ENCODE measurements at regions not wholly inside any gene's neighbourhood (a gene's known extent, or its start where the extent isn't known, plus 50 kb on each side); places are given as distances from the start of the nearest gene placed in this dataset.

- no peak for DNase-seq (ENCODE audit: low read depth)
Measured at GRCh38 chr13:31929031-31929770, 102.4 kb upstream of the FRY start.

GRCh38 chr13:31930490-31930889, 101.1 kb upstream of the FRY start:
- no peak for DNase-seq (ENCODE audit: low read depth)

GRCh38 chr13:31930901-31931522, 100.6 kb upstream of the FRY start:
- DNase-seq (ENCODE audit: low read depth), result no peak

DNA sequence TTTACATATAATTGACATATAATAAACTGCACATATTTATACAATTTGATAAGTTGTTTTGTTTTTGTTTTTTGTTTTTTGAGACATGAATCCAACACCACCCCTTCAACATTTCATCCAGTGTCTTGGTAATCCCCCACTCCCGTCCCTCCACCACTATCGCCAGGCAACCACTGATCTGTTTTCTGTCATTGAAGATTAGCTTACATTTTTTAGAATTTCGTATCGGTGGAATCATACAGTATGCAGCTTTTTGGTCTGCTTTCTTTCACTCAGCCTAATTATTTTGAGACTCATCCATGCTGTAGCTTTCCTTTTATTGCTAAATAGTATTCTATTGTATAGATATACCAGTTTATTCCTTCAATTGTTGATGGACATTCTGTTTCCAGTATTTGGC, 94.1 kb upstream of the FRY start:
- no peak for DNase-seq (ENCODE audit: low read depth)

GRCh38 chr13:31940076-31940475, 91.5 kb upstream of the FRY start:
- no peak for DNase-seq (ENCODE audit: low read depth)

DNA sequence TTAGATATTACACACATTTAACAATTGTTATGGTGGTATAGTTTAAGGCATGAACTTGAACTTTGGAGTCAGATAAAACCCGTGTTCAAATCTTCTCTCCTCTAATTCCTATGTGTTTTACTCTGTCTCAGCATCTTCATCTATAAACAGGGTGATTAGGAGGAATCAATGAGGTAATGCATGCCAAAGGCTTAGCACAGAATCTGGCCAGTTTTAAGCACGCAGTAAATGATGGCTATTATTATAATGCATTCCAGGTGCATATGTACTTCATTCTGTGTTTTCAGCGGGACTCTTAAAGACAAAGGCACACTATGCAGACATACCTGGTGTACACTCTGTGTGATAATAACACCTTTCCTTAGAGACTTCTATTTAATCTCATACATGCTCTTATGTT, 88.0 kb upstream of the FRY start:
- no peak for DNase-seq (ENCODE audit: low read depth)

DNA sequence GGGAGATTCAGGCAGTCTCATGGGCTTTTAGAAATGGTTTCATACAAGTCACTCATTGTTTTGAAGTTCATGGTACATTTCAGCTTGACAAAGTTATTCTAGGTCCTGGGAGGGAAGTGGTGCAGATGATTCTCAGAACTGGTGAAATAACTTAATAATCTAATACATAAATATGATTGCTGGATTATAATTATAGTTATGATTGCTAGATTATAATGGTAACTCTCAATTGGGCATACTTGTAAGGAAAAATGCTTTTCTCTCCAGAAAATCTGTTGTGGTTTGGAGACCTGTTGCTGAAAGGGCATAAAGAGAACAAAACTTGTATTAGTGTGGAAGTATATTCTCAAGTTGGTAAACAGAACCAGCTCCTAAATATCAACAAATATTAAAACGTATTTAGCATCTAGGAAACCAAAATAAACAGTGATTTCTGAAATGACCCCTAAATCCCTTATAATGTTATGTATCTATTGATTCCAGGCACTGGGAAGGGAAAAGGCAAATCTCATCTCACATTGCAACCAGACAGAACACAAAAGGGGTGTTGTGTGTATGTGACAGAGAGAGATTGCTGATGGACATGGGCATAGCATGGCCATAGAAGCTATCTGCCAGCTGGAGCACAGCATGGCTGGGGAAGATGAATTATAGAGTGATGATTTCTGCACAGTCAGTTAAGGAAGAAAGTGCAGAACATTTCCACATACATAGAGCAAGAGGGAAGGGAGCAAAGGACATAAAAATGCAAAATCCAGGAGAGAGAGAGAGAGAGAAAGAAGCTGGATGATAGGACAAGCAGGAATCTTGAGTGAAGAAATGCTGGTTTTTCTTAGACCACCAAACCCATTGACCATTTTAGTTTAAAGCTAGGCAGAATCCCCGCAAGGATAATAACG, 87.1 kb upstream of the FRY start:
- DNase-seq (ENCODE audit: low read depth), result no peak

DNA sequence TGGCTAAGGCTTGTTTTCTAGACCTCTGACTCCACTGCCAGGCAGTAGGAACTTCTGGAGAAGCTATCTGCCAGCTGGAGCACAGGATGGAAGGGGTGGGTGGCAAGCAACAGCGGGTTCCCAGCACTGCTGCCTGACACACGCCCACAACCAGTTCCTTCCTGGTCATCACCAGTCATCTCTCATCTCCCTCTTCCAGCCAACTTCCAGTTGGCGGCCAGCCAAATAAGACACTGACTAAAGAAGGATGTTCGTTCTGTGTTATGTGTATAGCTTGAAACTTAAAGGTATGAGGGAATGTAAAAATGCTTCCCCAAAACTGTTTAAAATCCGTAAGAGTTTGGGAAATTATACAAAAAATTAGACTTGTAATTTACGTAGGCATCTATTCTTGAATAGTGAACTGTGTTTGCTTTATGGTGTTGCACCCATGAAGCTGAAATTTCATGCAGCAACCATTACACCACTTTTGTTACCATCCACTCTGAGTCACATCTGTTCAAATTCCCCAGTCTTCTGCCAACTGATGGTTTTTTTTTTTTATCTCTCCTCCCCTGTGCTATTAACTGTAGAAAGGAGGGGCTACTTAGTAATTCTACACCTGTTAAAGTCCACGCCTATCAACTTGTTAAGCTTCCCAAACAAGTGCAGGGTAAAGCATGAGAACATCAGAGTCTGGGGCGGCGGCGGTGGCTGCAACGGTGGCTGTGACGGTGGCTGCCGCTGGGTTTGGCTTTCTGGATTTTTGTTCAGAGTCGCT, 86.2 kb upstream of the FRY start:
- peak; percentile 38 for DNase-seq (ENCODE audit: low read depth)

- no peak for DNase-seq (ENCODE audit: low read depth)
Measured at GRCh38 chr13:31946091-31946770, 85.3 kb upstream of the FRY start.

- no peak for DNase-seq (ENCODE audit: low read depth)
Measured at GRCh38 chr13:31947105-31947504, 84.5 kb upstream of the FRY start.

DNA sequence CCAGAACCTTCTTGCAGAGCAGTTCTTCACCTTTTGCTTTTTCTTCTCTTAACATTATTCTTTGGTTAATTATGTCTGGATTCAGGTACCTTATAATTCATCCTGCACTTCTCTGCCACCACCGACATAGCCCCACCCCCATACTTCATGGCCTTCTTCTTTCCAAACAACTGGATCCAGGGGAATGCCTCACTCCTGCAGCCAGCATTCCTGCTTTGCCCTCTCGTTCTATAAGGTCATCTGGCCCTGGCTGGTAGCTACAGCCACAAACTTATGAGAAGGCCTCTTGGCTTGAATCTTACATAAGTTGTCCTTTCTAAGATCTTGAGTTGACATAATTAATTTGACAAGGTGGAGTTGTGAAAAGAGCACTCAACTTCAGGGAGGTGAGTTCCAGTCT, 84.1 kb upstream of the FRY start:
- no peak for DNase-seq (ENCODE audit: low read depth)

GRCh38 chr13:31949486-31949885, 82.1 kb upstream of the FRY start:
- DNase-seq (ENCODE audit: low read depth), result no peak

DNA sequence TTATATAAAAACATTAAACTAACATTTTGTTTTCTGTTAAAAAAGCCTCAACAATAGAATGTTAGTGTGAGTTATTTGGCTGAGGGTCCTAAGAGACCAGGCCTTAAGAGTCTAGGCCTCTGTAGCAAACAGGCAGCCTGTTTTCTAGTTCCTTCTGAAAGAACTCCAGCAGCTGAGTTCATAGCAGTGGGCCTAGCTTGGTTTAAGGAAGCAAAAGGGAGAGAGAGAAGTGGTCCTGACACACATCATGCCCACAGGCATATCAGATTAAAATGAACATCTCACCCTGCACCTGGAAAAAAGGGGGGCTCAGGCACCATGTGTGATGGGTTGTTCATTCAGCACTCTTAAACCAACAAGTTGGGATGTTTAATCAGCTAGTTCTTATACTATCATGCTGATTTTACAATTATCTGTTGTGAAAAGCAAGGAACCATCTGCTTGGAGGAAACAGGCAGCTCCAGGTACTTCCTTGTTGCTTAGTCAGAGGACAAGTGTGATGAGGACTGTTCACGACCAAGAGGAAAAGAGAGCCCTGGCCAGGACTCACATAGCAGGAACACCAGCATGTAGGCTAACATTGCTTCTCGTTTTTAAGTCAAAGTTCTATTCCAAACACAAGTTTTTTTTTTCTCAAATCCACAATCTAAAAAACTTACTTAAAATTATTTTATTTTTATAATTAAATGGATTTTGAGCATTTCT, 81.3 kb upstream of the FRY start:
- no peak for DNase-seq (ENCODE audit: low read depth)

GRCh38 chr13:31951215-31951678, 80.3 kb upstream of the FRY start:
- no peak for DNase-seq (ENCODE audit: low read depth)

DNA sequence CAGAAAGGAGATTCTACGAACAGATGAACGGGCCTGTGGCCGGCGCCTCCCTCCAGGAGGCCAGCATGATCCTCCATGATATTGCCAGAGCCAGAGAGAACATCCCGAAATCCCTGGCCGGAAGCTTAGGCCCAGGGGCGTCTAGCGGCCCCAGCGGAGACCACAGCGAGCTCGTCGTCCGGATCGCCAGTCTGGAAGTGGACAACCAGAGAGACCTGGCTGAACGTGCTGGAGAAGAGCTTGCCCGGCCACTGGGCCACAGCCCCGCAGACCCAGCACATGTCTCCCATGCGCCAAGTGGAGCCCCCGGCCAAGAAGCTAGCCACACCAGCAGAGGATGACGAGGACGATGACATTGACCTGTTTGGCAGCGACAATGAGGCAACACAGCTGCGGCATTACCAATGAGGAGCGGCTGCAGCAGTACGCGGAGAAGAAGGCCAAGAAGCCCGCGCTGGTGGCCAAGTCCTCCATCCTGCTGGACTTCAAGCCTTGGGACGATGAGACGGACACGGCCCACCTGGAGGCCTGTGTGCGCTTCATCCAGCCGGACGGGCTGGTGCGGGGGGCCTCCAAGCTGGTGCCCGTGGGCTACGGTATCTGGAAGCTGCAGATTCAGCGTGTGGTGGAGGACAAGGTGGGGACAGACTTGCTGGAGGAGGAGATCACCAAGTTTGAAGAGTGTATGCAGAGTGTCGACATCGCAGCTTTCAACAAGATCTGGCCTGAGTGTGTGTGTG, 78.8 kb upstream of the FRY start:
- no peak for DNase-seq (ENCODE audit: low read depth)

- DNase-seq (ENCODE audit: low read depth), result no peak
Measured at GRCh38 chr13:31955101-31955500, 76.5 kb upstream of the FRY start.

DNA sequence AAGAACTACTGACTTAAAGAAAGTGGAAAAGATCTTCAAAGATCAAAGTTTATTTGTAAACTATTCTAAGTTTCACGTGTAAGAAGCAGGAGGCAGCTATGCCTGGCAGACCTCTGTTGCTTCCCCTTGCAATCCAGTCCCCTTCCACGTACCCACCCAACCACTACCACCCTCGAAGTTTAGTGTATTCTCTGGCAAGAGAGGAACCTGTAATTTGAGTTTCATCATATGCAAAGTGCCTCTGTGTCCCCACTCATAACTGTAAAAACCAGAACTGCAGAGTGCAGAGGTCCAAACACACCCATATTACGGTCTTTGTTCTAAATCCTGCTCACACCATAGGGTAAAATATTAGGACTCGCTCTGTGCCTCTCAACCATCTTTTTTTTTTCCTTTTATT, 75.8 kb upstream of the FRY start:
- DNase-seq (ENCODE audit: low read depth), result no peak

DNA sequence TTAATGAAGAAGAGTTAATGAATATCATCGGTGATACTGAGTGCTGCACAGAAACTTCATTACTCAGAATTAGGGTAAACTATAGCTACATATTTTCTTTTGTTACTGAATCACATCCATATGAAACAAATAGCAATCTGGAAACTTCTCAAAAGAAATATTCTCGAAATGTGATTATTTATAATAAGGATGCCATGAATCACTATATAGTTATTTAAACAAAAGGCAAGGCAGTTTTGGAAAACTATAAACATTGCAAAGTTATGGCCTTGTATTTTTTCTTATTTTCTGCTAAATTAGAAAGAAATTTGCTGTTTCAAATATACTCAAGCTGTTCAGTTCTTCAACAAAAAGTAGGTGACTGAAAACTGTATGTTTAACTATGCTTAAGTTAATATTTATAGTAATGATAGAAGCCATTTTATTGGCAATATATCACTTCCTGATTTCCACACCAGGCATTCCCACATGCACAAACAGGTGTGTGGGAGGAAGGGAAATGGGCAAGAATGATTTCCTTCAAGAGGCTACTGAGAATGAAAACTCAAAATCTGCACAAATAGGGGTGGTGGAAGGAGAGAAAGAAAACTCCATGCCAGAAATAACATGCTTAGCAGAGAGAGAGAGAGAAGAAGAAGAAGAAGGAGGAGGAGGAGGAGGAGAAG, 74.5 kb upstream of the FRY start:
- DNase-seq (ENCODE audit: low read depth), result no peak

GRCh38 chr13:31957772-31958171, 73.8 kb upstream of the FRY start:
- no peak for DNase-seq (ENCODE audit: low read depth)
